ENCODE measurements at regions not wholly inside any gene's neighbourhood (a gene's known extent, or its start where the extent isn't known, plus 50 kb on each side); places are given as distances from the start of the nearest gene placed in this dataset.

DNA sequence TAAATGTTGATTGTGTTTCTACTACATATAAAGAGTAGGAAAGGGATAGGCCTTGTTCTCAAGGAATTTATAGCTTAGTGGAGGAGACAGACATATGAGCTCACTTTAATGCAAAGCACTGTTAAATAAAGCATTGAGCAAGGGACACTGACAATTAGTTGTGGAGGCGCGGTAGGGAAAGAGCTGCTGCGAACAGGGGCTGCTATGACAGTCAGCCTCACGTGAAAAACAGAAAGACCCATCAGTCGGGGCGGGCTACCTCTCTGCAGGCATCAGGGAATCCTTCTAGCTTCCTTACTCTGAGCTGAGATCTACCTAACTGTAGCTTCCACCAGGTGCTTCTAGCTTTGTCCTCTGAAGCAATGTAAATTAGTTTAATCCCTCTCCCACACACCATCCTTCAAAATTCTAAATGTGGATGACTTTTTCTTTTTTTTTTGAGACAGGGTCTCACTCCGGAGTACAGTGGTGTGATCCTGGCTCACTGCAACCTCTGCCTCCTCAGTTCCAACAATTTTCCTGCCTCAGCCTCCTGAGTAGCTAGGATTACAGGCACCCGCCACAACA lies 129.9 kb upstream of the ZFHX3 start:
- TF ChIP-seq POLR2A (IDR thresholded peaks at IDR 0.05) = no peak
- TF ChIP-seq, protein P1, sequence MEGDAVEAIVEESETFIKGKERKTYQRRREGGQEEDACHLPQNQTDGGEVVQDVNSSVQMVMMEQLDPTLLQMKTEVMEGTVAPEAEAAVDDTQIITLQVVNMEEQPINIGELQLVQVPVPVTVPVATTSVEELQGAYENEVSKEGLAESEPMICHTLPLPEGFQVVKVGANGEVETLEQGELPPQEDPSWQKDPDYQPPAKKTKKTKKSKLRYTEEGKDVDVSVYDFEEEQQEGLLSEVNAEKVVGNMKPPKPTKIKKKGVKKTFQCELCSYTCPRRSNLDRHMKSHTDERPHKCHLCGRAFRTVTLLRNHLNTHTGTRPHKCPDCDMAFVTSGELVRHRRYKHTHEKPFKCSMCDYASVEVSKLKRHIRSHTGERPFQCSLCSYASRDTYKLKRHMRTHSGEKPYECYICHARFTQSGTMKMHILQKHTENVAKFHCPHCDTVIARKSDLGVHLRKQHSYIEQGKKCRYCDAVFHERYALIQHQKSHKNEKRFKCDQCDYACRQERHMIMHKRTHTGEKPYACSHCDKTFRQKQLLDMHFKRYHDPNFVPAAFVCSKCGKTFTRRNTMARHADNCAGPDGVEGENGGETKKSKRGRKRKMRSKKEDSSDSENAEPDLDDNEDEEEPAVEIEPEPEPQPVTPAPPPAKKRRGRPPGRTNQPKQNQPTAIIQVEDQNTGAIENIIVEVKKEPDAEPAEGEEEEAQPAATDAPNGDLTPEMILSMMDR (IDR thresholded peaks at IDR 0.05 in 8 of 11, conservative IDR thresholded peaks at IDR 0.05 in 3 of 11) = no peak

Data from spleen (tissue), 7 donors.